ENCODE measurements at regions not wholly inside any gene's neighbourhood (a gene's known extent, or its start where the extent isn't known, plus 50 kb on each side); places are given as distances from the start of the nearest gene placed in this dataset.

DNA sequence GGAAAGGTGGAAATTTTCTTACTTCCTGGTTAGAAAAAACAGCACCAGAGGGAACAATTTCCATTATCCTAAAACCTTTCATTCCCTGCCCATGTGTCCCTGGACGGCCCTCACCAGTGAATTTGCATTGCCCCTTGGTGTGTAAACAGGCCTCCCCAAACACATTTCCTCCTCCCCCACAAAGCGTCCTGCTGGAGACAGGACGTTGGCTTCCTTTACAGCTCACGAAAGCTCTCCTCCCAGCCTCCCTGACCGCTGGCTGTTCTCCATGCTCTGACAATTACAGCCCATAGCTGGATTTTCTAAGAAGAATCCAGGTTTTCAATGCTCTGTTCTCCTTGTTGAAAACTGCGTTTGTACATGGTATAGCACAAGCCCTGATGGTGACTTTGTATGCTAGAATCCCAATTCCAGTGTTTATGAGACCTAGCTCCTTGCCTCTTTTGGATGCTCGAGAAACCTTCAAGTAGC, 724.2 kb upstream of the CELF2 start:
- TF ChIP-seq, protein P1, sequence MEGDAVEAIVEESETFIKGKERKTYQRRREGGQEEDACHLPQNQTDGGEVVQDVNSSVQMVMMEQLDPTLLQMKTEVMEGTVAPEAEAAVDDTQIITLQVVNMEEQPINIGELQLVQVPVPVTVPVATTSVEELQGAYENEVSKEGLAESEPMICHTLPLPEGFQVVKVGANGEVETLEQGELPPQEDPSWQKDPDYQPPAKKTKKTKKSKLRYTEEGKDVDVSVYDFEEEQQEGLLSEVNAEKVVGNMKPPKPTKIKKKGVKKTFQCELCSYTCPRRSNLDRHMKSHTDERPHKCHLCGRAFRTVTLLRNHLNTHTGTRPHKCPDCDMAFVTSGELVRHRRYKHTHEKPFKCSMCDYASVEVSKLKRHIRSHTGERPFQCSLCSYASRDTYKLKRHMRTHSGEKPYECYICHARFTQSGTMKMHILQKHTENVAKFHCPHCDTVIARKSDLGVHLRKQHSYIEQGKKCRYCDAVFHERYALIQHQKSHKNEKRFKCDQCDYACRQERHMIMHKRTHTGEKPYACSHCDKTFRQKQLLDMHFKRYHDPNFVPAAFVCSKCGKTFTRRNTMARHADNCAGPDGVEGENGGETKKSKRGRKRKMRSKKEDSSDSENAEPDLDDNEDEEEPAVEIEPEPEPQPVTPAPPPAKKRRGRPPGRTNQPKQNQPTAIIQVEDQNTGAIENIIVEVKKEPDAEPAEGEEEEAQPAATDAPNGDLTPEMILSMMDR (IDR thresholded peaks at IDR 0.05; ENCODE audit: poor library complexity) = no peak
- TF ChIP-seq EZH2phosphoT487 (IDR thresholded peaks at IDR 0.05; ENCODE audit: low read depth, severe bottlenecking, unreplicated experiment) = no peak
- no peak for TF ChIP-seq EZH2 (IDR thresholded peaks at IDR 0.05; ENCODE audit: borderline replicate concordance)
